Spinal cord (tissue), 9 donors: ENCODE measurements at regions not wholly inside any gene's neighbourhood (a gene's known extent, or its start where the extent isn't known, plus 50 kb on each side); places are given as distances from the start of the nearest gene placed in this dataset.

Source experiments
- DNase-seq, 6 donors: peaks; one replicate each; pipeline versions ENCODE4 v3.0.0 to v3.0.0-alpha.2; 2013 to 2015; ENCODE audit warnings: low spot score in 6 of 6, low read depth in 4 of 6
- H3K27ac ChIP-seq: one replicate; pipeline ENCODE4 v1.5.1; 2013; ENCODE audit warnings: low read depth, low read length, control low read depth
- H3K27me3 ChIP-seq: one replicate; pipeline ENCODE4 v1.6.1; 2013; ENCODE audit warnings: low read length; ENCODE audit not compliant: control insufficient read depth, insufficient read depth
- H3K36me3 ChIP-seq: one replicate; pipeline ENCODE4 v1.6.1; 2013; ENCODE audit warnings: low read length; ENCODE audit not compliant: control insufficient read depth, insufficient read depth
- H3K4me1 ChIP-seq: one replicate; pipeline ENCODE4 v1.6.1; 2013; ENCODE audit warnings: low read length; ENCODE audit not compliant: control insufficient read depth, insufficient read depth
- H3K4me3 ChIP-seq: one replicate; pipeline ENCODE4 v1.5.1; 2013; ENCODE audit warnings: low read depth, low read length, control low read depth
- H3K9me3 ChIP-seq: one replicate; pipeline ENCODE4 v1.6.1; 2013; ENCODE audit warnings: low read length; ENCODE audit not compliant: control insufficient read depth, insufficient read depth
- WGBS: methylation state at CpG from one replicate; pipeline ENCODE4 v1.1.5; 2013; ENCODE audit warnings: missing lambda C conversion rate; ENCODE audit not compliant: insufficient coverage; 5-methylcytosine and 5-hydroxymethylcytosine counted together
- donor health status: healthy.

GRCh38 chr3:144119633-144120032 lies 148.0 kb downstream of the DIPK2A start:
- WGBS = no CpG with 5 or more reads among the region's 1 CpG
- H3K27ac ChIP-seq = no peak overlapping the region
- H3K4me1 ChIP-seq = no peaks in the 10 kb centered on the region
- H3K36me3 ChIP-seq = no peaks in the 10 kb centered on the region
- H3K4me3 ChIP-seq = no peak overlapping the region
- no peaks in the 10 kb centered on the region for H3K27me3 ChIP-seq
- peak in 2 of 6 donors; percentile 68 to 74 for DNase-seq
- H3K9me3 ChIP-seq = no peaks in the 10 kb centered on the region

DNA sequence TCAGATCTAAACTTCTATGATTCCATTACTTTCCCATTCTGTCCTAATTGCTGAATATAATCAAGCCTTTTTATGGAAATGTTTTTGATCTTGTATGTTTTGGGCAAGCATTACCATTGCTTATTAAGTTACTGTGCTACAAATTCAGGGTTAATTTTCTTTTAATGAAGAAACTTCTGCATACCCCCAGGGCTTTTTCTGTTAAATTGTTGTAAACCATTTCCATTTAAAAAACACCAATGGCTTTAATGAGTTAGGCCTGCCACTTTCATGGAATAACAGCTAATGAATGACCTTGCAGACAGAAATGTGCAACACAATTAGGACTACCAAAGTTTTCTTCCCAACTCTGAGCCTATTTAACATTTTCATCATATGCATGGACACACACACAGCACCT lies 150.0 kb downstream of the DIPK2A start:
- Histone ChIP-seq H3K9me3 (no peaks in the 10 kb centered on the region), H3K4me3 (no peak overlapping the region), H3K27me3 (no peaks in the 10 kb centered on the region), H3K4me1 (no peaks in the 10 kb centered on the region), H3K27ac (no peak overlapping the region), H3K36me3 (no peaks in the 10 kb centered on the region)
- peak in 1 of 6 donors; percentile 55 for DNase-seq

GRCh38 chr3:144127014-144127413 lies 155.4 kb downstream of the DIPK2A start:
- 100% methylated on average over 1 of the region's 3 CpGs for WGBS
- H3K4me1 ChIP-seq = no peaks in the 10 kb centered on the region
- no peak overlapping the region for H3K4me3 ChIP-seq
- H3K9me3 ChIP-seq = no peaks in the 10 kb centered on the region
- H3K36me3 ChIP-seq = no peaks in the 10 kb centered on the region
- no peaks in the 10 kb centered on the region for H3K27me3 ChIP-seq
- H3K27ac ChIP-seq = no peak overlapping the region
- no peak for DNase-seq

GRCh38 chr3:144127700-144128099 lies 156.1 kb downstream of the DIPK2A start:
- Histone ChIP-seq H3K4me1 (no peaks in the 10 kb centered on the region), H3K4me3 (no peak overlapping the region), H3K9me3 (no peaks in the 10 kb centered on the region), H3K27me3 (no peaks in the 10 kb centered on the region), H3K27ac (no peak overlapping the region), H3K36me3 (no peaks in the 10 kb centered on the region)
- WGBS = 17% methylated on average over 1 of the region's 2 CpGs
- DNase-seq = no peak

DNA sequence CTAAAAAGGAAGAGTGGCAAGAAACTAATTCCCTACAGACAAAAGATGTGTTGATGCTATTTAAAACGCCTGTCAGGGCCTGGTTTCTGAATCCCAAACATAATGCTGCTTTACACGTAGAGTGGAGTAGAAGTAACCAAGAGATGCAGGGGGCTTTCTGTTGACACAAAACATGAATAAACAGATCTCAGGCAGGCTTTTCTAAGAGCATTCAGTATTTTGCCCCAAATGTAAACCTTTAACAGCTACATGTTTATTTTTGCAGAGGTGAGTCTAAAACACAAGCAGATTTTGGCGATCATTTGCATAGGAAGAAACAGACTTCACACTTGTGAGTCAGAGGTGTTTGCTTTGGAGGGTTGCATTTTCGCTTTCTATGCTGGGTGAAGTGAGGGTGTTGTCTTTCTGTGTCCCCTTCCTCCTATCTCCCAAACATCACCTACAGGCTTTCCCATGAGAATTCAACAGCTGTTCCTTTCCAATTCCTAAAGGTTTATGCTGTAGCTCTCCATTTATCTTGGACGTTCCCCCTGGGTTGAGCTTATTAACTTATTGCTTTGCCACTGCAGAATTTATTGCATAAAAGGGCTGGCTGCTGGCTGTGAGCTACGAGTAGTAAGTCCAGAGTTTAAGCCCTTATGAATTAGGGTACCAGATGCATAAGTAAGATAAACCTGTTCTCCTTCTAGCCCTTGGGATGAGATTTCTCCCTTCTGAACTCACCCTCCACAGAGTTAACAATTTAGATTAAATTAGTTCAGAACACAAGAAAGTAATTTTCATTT lies 156.7 kb downstream of the DIPK2A start:
- Histone ChIP-seq H3K27ac (no peak overlapping the region), H3K36me3 (no peaks in the 10 kb centered on the region), H3K4me3 (no peak overlapping the region), H3K9me3 (no peaks in the 10 kb centered on the region), H3K27me3 (no peaks in the 10 kb centered on the region), H3K4me1 (no peaks in the 10 kb centered on the region)
- WGBS = 10% methylated on average over 2 of the region's 6 CpGs
- peak in 2 of 6 donors; percentile 44 to 51 for DNase-seq

DNA sequence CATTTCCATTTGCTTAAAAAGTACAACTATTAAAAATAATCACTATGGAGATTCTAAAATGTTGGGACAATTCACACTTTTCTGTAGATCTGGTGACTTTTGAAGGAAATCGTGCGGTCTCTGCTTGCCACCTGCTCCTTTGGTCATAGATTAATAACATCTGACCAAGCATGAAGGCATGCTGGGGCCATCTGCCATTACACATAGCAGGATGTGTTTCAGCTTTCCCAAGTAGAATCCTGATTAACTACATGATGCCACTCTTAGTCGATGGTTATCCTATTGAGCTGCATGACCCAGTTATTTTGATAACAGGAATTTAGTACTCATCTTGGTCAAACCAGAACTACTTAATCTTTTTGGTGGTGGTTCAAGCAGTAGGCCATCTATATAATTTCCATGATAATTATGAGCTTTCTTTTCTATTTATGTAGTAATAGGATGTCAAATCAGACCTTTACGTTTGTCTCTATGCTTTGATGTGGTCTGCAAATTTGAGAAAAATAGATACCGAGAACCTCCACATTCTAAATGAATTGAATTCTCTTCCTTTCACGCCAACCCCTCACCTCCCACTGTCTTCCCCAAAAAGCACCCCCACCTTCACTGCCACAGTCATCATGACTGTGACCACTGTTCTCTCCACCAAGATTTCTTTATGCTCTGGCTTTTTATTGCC lies 158.1 kb downstream of the DIPK2A start:
- Histone ChIP-seq H3K27me3 (no peaks in the 10 kb centered on the region), H3K4me3 (no peak overlapping the region), H3K36me3 (no peaks in the 10 kb centered on the region), H3K4me1 (no peaks in the 10 kb centered on the region), H3K27ac (no peak overlapping the region), H3K9me3 (no peaks in the 10 kb centered on the region)
- DNase-seq = no peak
- 40% methylated on average over 1 of the region's 6 CpGs for WGBS

- WGBS = 100% methylated on average over 1 of the region's 2 CpGs
Observed at GRCh38 chr3:144141074-144141473, 169.5 kb downstream of the DIPK2A start.

GRCh38 chr3:144141496-144141895 lies 169.9 kb downstream of the DIPK2A start:
- no peak overlapping the region for H3K27ac ChIP-seq
- no peak overlapping the region for H3K4me3 ChIP-seq
- no peaks in the 10 kb centered on the region for H3K4me1 ChIP-seq
- WGBS = 83% methylated on average over 1 of the region's 1 CpG
- no peaks in the 10 kb centered on the region for H3K9me3 ChIP-seq
- no peaks in the 10 kb centered on the region for H3K36me3 ChIP-seq
- no peak for DNase-seq
- no peaks in the 10 kb centered on the region for H3K27me3 ChIP-seq

More at GRCh38 chr3:144141074-144141473, 169.5 kb downstream of the DIPK2A start:
- Histone ChIP-seq H3K27me3 (no peaks in the 10 kb centered on the region), H3K4me3 (no peak overlapping the region), H3K4me1 (no peaks in the 10 kb centered on the region), H3K9me3 (no peaks in the 10 kb centered on the region), H3K27ac (no peak overlapping the region), H3K36me3 (no peaks in the 10 kb centered on the region)
- no peak for DNase-seq

- no peaks in the 10 kb centered on the region for H3K4me1 ChIP-seq
- H3K27ac ChIP-seq = no peak overlapping the region
- no peak overlapping the region for H3K4me3 ChIP-seq
- H3K27me3 ChIP-seq = no peaks in the 10 kb centered on the region
- no peak for DNase-seq
- no peaks in the 10 kb centered on the region for H3K9me3 ChIP-seq
- 87% methylated on average over 3 of the region's 5 CpGs for WGBS
- H3K36me3 ChIP-seq = no peaks in the 10 kb centered on the region
Observed at GRCh38 chr3:144142151-144142840, 170.7 kb downstream of the DIPK2A start.
